ENCODE measurements at regions not wholly inside any gene's neighbourhood (a gene's known extent, or its start where the extent isn't known, plus 50 kb on each side); places are given as distances from the start of the nearest gene placed in this dataset.

DNA sequence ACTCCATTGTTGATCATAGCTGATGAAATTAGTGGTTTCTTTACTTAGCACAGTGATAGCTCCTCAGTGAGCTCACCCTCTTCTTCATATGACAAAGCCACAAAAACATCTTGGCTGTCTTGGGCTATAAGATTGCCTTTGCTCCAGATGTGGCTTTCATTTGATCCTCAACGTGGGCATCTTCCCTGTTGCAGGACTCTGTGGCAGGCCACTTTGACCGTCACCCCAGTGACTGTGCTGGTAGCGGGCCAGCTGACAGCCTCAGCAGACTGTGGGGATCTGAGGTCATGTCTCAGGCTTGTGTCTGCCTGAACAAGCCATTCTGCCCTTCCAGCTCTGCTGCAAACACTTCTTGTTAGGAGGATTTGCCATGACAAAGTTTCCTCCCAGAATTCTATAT is 422.2 kb downstream of the NR2F1-AS1 start:
- no peak for DNase-seq

- no peak for DNase-seq
Observed at GRCh38 chr5:93156566-93156965, 424.5 kb downstream of the NR2F1-AS1 start.

GRCh38 chr5:93154535-93154934 is 426.5 kb downstream of the NR2F1-AS1 start:
- no peak for DNase-seq

GRCh38 chr5:93153461-93153860 is 427.6 kb downstream of the NR2F1-AS1 start:
- no peak for DNase-seq

GRCh38 chr5:93151896-93152295 is 429.1 kb downstream of the NR2F1-AS1 start:
- no peak for DNase-seq

GRCh38 chr5:93151121-93151520 is 429.9 kb downstream of the NR2F1-AS1 start:
- no peak for DNase-seq

GRCh38 chr5:93150311-93151012 is 430.6 kb downstream of the NR2F1-AS1 start:
- DNase-seq, result no peak

GRCh38 chr5:93145767-93146166 is 435.3 kb downstream of the NR2F1-AS1 start:
- DNase-seq, result no peak

DNA sequence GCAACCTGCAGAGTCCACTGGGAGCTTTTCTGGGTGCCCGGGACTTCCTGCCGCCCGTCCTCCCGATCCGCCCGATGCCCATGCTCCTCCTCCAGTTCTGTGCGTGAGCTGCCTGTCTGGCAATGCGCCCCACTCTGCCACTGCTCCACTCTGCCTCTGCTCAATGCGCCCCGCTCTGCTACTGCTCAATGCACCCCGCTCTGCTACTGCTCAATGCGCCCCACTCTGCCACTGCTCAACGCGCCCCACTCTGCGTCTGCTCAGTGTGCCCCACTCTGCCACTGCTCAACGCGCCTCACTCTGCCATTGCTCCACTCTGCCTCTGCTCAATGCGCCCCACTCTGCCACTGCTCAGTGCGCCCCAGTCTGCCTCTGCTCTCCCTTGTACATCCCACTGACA is 436.0 kb downstream of the NR2F1-AS1 start:
- no peak for DNase-seq

- DNase-seq, result no peak
Observed at GRCh38 chr5:93141969-93142368, 439.1 kb downstream of the NR2F1-AS1 start.

DNA sequence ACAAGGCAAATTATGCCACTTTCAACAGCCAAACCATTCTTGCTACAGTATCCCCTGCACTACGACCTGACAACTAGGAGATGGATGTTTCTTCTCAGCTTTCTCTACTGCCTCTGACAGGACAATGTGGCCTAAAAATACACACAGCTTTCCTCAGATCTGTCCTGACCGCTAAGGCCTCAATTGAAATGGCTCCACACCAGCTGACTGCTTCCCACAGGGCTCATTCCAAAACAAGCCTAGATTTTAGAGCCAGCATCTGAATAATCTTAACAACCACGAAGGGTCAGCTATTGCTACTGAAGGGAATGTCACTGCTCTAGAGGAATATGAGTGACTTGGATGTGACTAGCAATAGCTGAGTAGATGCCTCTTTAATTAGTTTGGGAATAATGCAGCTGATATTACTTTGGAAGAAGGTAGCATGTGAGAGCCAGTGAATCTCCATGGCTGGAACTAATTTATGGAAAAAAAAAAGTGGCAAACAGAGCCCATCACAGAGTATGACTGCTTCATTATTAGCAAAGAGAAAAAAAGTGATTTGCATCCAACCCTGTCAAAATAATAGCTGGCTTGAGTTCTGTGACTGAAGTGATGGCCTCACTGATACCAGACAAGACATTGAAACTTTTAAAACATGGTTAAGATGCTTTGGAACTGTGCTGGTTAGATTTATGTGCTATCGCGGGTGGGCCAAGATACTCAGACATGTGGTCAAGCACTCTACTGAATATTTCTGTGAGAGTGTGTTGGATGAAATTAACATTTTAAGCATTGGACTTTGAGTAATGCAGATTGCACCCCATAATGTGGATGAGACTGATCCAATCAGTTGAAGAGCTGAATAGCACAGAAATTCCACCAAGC is 450.2 kb downstream of the NR2F1-AS1 start:
- DNase-seq, result no peak

DNA sequence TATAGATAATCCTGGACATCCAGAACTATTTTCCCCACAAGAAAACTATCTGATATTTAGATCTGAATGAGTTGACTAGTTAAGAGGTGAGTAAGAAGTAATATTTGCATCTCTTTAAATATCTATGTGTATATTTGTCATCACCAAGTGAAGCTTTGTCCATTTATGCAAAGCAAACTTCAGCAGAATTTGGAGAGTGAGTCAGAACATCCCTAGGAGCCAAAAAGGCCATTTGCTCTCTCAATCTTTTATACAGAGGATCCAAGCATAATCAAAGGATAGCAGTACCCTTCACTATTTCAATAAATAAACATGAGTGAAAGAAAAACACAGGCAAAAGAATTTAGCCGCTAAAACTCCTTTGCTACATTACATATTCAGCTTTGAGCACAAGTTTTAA is 454.4 kb downstream of the NR2F1-AS1 start:
- no peak for DNase-seq

DNA sequence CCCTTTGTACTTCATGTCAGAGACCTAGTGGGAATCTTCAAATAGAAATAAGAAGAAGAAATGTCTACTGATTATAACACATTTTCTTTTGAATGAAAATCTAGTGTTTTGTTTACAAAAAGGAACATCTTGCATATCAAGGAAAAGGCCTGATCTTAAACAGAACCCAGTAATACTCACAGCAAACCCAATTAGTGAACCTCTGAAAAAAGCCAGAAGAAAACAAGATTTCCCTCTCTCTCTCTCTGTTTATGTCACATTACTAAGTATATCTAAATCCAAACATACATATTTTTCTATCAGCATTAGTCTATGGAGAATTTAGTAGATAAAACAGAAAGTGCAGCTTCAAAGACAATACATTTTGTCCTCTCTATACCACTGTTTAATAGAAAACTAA is 457.9 kb downstream of the NR2F1-AS1 start:
- no peak for DNase-seq

- no peak for DNase-seq
Observed at GRCh38 chr5:93122446-93122845, 458.6 kb downstream of the NR2F1-AS1 start.

- no peak for DNase-seq
Observed at GRCh38 chr5:93120771-93121170, 460.2 kb downstream of the NR2F1-AS1 start.

GRCh38 chr5:93120051-93120450 is 461.0 kb downstream of the NR2F1-AS1 start:
- DNase-seq, result no peak

GRCh38 chr5:93117751-93118531 is 463.1 kb downstream of the NR2F1-AS1 start:
- DNase-seq, result no peak

- DNase-seq, result no peak
Observed at GRCh38 chr5:93107805-93108520, 473.1 kb downstream of the NR2F1-AS1 start.

- no peak for DNase-seq
Observed at GRCh38 chr5:93107141-93107540, 473.9 kb downstream of the NR2F1-AS1 start.

GRCh38 chr5:93101661-93102060 is 479.4 kb downstream of the NR2F1-AS1 start:
- DNase-seq, result no peak

DNA sequence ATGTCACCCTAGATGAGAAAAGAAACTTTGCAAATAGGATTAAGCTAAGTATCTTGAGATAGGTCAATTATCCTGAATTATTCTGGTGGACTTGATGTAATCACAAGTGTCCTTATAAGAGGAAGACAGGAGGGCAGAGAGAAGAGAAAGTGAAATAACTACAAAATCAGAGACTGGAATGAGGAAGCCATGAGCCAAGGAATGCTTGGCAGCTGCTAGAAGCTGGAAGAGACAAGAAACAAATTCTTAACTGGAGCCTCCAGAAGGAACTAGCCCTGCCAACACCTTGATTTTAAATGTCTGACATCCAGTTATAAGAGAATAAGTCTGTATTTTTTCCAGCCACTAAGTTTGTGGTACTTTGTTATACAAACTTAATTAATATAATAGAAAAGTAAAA is 480.0 kb downstream of the NR2F1-AS1 start:
- DNase-seq, result no peak

- DNase-seq, result no peak
Observed at GRCh38 chr5:93100428-93100827, 480.6 kb downstream of the NR2F1-AS1 start.

GRCh38 chr5:93099902-93100347 is 481.1 kb downstream of the NR2F1-AS1 start:
- DNase-seq, result no peak
